ENCODE measurements at regions not wholly inside any gene's neighbourhood (a gene's known extent, or its start where the extent isn't known, plus 50 kb on each side); places are given as distances from the start of the nearest gene placed in this dataset.

- ChIA-PET CTCF (ENCODE audit: partially characterized antibody) (interaction anchor here (0.5 to 1.6 kb wide), 3 partner anchors 93 to 501 kb away, joined by 3 to 5 read pairs (median 3); no protein-coding TSS in a partner anchor), POLR2A (ENCODE audit: partially characterized antibody) (no interaction called here)
- H3K23me2 ChIP-seq (ENCODE audit: low read depth, low read length), result no peaks in the 10 kb centered on the region
- H2BK15ac ChIP-seq (ENCODE audit: low read length), result no peak overlapping the region
- no peaks in the 10 kb centered on the region for H3K9me3 ChIP-seq (ENCODE audit: insufficient read depth in 2 of 2, low read depth in 1 of 2, low read length in 1 of 2)
- no peak overlapping the region for H4K5ac ChIP-seq (ENCODE audit: insufficient read length, low read depth, low read length)
- H3K56ac ChIP-seq (replicated peaks; ENCODE audit: insufficient read length, low read depth, low read length), result no peak overlapping the region
- H4K20me1 ChIP-seq (replicated peaks in 1 of 2; ENCODE audit: control insufficient read depth in 1 of 2, insufficient read depth in 2 of 2, low read length in 2 of 2), result no peaks in the 10 kb centered on the region
- H2BK20ac ChIP-seq (ENCODE audit: low read length), result no peak overlapping the region
- H4K8ac ChIP-seq (ENCODE audit: extremely low read depth, insufficient read depth, low read length), result no peak overlapping the region
- no peak overlapping the region for H3K4me3 ChIP-seq (ENCODE audit: extremely low read depth in 1 of 4, insufficient read depth in 2 of 4, low read depth in 3 of 4, low read length in 4 of 4)
- FAIRE-seq (no peak), DNase-seq (ENCODE audit: low read depth in 1 of 2, low spot score in 2 of 2) (no peak)
- H3K14ac ChIP-seq (ENCODE audit: insufficient read length), result no peak overlapping the region
- no peak overlapping the region for H3K27ac ChIP-seq (ENCODE audit: low read depth, low read length)
- H3K79me1 ChIP-seq (ENCODE audit: low read depth, low read length), result no peaks in the 10 kb centered on the region
- H2BK12ac ChIP-seq (ENCODE audit: low read depth, low read length), result no peak overlapping the region
- no peak overlapping the region for H2AK5ac ChIP-seq (ENCODE audit: low read depth, low read length)
- H3K79me2 ChIP-seq (ENCODE audit: control insufficient read depth in 1 of 2, insufficient read depth in 2 of 2, low read length in 2 of 2), result no peaks in the 10 kb centered on the region
- H3K9ac ChIP-seq (replicated peaks in 1 of 4; ENCODE audit: extremely low read depth in 1 of 4, low read depth in 3 of 4, low read length in 3 of 4), result no peak overlapping the region
- no peak overlapping the region for H3K4me2 ChIP-seq (ENCODE audit: insufficient read depth in 1 of 2, low read depth in 2 of 2, low read length in 2 of 2)
- no peak overlapping the region for H2BK5ac ChIP-seq (ENCODE audit: low read depth, low read length)
- no peak overlapping the region for H3K23ac ChIP-seq (ENCODE audit: insufficient read length)
- no peaks in the 10 kb centered on the region for H3K36me3 ChIP-seq (ENCODE audit: control insufficient read depth in 2 of 4, insufficient read depth in 4 of 4, low read length in 3 of 4)
- no peaks in the 10 kb centered on the region for H3K27me3 ChIP-seq (replicated peaks in 1 of 4; ENCODE audit: control insufficient read depth in 3 of 4, extremely low read depth in 1 of 4, insufficient read depth in 3 of 4, low read length in 3 of 4)
- H3K4me1 ChIP-seq (replicated peaks in 1 of 4; ENCODE audit: control insufficient read depth in 3 of 4, insufficient read depth in 4 of 4, low read length in 3 of 4), result no peaks in the 10 kb centered on the region
- TF ChIP-seq TBP (IDR thresholded peaks at IDR 0.05; ENCODE audit: low read depth, low read length), result no peak
- no peak for TF ChIP-seq CBX8 (IDR thresholded peaks at IDR 0.05; ENCODE audit: borderline replicate concordance, low read depth, low read length)
- no peak for TF ChIP-seq GTF2F1 (IDR thresholded peaks at IDR 0.05; ENCODE audit: borderline replicate concordance, low read depth, low read length)
- no peak for TF ChIP-seq POU5F1 (IDR thresholded peaks at IDR 0.05; ENCODE audit: low read depth, low read length)
- TF ChIP-seq CHD1 (IDR thresholded peaks at IDR 0.05; ENCODE audit: low read depth, low read length), result no peak
- TF ChIP-seq RFX5 (IDR thresholded peaks at IDR 0.05; ENCODE audit: borderline replicate concordance, low read depth, low read length), result no peak
- no peak for TF ChIP-seq NRF1 (IDR thresholded peaks at IDR 0.05; ENCODE audit: low read depth, low read length)
- no peak for TF ChIP-seq RAD21 (IDR thresholded peaks at IDR 0.05 in 1 of 2, conservative IDR thresholded peaks at IDR 0.05 in 1 of 2; ENCODE audit: low read depth in 2 of 2, low read length in 2 of 2)
- TF ChIP-seq CHD2 (IDR thresholded peaks at IDR 0.05; ENCODE audit: low read length), result no peak
- TF ChIP-seq JUN (IDR thresholded peaks at IDR 0.05; ENCODE audit: low read depth, low read length), result no peak
- TF ChIP-seq TEAD4 (IDR thresholded peaks at IDR 0.05; ENCODE audit: low read depth, low read length), result no peak
- no peak overlapping the region for H2AFZ ChIP-seq (ENCODE audit: low read length)
- H4K91ac ChIP-seq (replicated peaks; ENCODE audit: insufficient read length, low read length), result no peak overlapping the region
- 89% methylated on average over 1 of the region's 1 CpG; no CpG with 5 or more reads in 1 of the 2 experiments for WGBS, 2 experiments (ENCODE audit: extremely low coverage in 1 of 2, insufficient coverage in 1 of 2, insufficient read length in 1 of 2, insufficient replicate concordance in 2 of 2, low coverage in 1 of 2, low lambda C conversion rate in 2 of 2, missing lambda C conversion rate in 1 of 2)
- no peak overlapping the region for H3K18ac ChIP-seq (ENCODE audit: extremely low read depth, low read length)
- H3K4ac ChIP-seq (replicated peaks; ENCODE audit: insufficient read length, low read depth, low read length), result no peak overlapping the region
- H2BK120ac ChIP-seq (replicated peaks; ENCODE audit: low read depth, low read length), result no peak overlapping the region
Measured at GRCh38 chr16:52773026-52773425, 226.1 kb upstream of the TOX3 start.
